SW 1271 (cell line): ENCODE measurements at regions not wholly inside any gene's neighbourhood (a gene's known extent, or its start where the extent isn't known, plus 50 kb on each side); places are given as distances from the start of the nearest gene placed in this dataset.

Experiments
- DNase-seq, 2 experiments: peaks; one replicate each; lab custom pipeline; 2025; lab: John Stamatoyannopoulos, UW

DNA sequence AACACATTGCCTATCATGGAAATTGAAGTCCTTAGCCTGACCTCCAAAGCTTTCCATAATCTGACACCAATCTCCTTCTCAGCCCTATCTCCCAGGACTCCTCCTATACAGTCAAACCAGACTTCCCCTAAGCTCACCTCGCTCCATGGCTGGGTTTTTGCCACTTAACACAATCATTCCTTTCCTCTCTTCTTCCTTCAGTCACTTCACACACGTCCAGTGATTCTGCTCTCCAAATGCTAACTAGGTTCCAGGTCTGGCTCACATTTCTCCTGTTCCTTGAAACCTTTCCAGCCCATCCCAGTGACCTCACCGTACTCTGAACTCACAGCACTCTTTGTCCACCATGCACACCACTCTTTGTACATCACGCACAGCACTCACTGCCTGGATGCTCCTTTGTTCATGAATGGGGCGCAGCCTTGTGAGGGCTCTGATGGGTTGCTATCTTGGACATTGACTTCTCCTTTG lies 98.4 kb downstream of the GLUL start:
- DNase-seq: no peak

DNA sequence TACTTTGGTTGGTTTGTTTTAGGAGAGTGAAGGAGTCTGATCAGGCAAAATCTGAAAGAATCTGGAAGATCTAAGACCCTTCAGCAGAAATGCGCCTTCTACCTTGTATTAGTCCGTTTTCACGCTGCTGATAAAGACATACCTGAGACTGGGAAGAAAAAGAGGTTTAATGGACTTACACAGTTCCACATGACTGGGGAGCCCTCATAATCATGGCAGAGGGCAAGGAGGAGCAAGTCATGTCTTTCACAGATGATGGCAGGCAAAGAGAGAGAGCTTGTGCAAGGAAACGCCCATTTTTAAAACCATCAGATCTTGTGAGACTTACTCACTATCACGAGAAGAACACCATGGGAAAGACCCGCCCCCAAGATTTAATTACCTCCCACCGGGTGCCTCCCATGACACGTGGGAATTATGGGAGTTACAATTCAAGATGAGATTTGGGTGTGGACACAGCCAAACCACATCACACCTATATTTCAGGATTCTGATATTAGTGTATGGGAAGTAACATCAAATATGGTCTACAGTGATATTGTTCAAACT lies 99.3 kb downstream of the GLUL start:
- no peak for DNase-seq

DNA sequence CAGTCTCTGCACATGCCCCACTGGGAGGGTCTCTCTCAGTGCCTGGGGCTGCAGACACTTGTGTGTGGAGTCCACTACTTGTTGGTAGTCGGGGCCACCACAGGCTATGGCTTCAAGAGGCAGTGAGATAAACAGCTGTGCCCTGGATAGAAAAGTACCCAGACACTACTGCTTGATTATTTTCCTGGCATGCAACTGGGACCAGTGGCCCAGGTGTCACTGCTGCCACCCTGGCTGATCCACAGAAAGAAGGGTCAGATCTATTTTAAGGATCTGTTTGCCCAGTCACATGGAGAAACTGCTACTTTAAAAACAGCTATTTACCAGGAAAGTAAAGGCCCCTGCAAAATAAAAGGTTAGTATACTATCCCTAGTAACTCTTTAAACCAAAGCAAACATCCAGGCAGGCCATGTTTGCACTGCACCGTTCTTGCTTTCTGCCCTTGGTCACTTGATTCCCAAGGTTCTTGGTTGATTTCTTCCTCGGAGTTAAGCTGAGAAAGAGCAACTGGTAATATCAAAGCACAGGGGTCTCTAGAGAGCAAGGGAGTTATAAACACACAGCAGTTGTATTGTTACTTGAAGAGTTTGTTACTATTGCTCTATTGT lies 99.9 kb downstream of the GLUL start:
- DNase-seq: no peak

DNA sequence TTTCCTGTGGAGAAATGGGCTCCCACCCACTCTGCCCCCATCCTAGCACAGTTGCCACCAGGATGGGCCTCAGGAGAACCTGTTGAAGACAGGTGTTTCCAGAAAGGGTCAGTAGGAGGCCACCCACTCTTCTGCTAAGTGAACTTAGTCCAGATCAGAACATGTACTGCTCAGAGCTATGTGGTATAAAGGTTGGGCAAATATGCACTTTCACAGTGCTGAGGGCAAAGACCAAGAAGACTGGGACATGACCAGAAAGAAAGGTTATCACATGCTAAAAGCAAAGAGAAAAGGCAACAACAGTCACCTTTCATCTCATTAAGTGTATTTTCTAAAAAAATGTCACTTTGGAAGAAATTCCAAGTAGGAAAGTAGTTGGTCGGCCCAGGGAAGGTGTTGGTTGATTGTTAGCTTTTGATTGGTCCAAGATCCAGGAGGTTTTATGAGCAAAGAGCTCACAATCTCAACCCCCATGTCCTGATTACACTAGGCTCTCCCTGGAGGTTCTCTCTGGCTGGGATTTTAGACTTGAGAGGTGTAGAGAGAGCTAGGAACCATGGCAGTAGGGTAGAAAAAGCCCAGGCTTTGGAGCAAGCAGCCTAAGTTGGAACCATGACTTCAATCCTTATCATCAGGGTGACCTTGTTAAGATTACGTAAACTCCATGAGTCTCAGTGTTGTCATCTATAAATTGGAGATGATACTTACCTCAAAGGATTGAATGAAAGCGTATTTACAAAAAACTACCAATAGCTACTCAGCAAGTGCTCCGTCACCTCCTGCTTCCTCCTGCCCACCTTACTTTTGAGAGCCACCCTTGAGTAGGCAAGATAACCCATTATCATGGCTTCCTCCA lies 102.6 kb downstream of the GLUL start:
- no peak for DNase-seq

DNA sequence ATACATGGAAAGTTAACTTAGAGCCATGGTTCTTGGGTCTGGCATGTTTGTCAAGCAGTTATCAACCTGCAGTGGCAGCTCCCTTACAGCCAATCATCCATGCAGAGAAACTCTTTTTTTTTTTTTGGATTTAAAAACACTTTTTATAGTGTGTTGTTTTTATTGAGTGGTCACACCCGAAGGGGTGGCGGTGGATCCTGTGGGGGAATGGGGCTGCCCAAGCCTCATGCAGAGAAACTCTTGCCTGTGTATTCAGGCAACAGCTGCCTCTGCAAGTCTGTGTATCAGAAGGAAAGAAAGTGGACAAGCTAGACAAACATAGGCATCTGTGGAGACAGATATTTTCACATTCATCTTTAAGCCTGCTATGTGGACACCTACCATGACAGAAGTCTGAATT lies 104.8 kb downstream of the GLUL start:
- no peak for DNase-seq

DNA sequence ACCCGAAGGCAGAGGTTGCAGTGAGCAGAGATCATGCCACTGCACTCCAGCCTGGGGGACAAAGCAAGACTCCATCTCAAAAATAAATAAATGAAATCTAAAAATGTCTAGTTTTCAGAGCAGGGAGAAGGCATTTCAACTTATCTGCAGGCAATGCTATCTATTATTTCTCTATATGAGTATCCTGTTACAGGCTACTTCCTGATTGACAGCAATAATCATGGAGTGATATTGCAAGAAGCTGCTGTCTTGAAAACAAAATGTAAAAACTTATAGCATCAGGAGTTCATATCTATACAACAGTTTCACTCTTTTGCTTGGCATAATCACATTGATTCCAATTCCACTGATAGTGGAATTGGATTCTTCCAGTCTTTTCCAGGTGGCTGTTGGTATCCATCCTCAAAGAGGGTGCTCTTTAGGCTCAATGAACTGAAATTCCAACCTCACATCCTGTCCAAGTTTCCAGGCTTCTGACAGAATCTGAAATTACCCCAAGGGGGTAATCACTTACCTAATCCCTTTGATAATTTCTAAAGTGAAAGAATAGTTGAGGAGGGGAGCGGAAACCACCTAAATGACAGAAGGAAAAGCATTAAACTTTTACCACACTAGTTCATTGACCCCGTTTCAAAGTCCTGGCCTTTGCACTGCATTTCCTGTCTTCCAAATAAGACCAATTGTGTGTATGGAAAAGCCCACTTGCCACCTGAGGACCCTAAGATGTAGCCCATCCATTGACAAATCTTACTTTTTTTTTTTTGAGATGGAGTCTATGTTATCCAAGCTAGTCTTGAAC lies 107.6 kb downstream of the GLUL start:
- DNase-seq: no peak

DNA sequence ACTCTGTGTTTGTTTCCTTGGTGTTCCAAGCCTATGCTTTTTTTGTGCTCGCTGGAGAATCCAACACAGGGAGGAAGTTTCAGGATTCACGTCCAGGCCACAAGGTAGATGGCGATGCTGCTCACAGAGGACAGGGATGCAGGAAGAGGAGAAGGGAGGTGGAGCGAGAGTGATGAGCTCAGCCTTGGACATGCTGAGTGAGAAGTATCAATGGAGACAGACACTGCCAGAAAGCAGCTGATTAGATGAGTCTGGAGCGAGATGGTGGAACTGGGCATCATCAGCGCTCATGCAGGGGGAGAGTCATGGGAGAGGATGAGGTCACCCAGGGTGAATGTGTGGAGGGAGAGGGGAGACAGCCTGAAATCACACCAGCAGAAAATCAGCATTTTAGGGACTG lies 110.0 kb downstream of the GLUL start:
- no peak for DNase-seq

DNA sequence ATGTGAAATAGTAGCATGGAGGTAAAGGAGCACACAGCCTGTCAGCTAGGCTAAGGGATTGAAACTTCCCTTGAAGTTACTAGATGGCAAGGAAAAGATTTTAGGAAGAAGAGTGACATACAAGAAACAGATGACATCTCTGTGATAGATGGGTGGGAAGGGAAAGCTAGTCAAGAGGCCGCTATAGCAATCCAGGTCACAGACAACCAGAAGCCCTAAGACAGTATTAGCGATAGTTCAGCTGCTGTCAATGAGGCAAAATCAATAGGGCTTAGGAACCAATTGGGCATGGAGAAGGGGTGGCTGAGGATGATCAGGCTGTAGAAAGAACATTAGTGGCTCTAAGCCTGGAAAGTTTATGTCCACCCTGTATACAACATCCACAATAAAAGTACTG lies 111.1 kb downstream of the GLUL start:
- no peak for DNase-seq

DNA sequence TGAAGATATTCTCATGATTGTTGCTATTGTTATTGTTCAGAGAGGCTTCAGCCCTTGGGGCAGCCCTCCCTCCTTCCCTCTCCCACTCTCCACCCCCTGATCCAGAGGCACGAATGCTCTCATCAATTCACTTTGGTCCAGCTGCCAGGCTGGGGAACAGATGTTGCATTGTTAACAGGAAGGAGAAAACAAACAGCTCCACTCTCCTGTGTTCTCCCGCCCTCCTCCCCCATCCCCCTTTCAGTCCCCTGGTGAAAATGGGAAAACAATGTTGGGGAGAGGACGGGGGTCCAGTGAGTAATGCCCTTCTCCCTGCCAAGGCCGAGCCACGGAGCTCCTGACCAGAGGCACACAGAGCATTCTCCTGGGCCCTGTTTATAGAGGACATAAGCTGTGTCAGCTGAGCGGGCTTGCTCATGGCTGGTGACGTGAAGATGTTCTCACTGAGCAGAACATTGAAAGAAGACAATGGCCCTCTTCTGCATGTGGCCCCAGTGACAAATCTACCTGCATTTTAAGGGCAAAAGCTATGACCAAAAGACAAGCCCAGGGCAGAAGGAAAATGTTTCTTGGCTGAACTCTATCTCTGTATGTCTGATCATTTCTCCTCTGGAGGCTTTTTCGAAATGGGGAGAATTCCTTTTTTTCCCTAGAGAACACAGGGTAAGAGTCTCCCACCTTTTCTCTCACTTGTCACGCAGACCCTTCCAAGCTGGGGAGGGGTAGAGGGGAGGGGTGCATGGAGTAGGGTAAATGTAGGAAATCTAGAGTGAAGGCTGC lies 111.7 kb downstream of the GLUL start:
- DNase-seq: no peak

DNA sequence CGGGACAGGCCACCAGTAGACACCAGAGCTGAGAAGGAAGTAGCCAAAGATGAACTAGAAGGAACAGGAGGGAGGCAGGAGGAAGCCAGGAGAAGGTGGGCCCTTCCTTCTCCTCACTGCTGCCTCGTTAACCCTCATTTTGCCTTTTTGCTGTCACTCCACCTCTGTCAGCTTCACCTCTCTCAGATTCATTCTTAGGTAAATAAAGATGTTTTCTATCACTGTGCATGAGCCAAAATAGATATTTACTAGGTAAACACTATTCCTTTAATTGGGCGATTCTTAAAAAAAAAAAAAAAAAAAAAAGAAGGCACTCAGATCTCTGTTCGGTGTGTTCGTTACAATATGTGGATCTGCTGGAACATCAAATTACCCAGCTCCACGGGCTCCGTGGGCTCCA lies 112.3 kb downstream of the GLUL start:
- no peak for DNase-seq

DNA sequence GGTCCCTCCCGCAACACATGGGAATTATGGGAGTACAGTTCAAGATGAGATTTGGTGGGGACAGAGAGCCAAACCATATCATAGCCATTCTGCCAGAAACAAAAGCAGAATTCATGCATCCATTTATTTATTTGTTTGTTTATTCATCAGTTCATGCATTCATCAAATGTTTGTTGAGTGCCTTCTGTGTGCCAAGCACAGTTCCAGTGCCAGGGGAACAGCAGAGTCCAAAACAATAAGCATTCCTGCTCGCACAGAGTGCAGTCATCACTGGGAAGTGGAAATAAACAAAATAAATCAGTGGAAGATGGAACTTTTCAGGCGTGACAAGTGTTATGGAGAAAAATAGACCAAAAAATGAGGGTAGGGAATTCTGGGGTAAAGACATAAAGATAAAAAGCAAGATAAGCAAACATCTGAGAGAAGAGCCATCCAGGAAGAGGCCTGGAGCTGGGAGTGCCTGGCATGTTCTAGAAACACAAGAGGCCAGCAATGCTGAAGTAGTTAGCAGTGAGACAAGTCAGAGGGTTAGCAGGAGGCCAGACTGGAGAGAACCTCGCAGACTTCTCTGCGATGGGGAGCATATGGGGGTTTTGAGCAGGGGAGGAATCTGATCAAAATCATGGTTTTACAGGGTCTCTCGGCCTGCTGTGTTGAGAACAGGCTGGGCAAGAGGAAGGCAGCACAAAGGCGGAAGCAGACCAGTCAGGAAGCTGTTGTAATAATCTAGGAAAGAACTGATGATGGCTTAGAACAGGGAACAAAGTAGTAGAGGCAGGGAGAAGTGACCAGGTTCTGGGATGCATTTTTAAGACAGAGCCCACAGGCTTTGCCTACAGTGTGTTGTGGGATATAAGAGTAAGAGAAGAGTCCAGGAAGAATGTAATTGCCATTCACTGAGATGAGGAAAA lies 113.2 kb downstream of the GLUL start:
- DNase-seq: no peak

DNA sequence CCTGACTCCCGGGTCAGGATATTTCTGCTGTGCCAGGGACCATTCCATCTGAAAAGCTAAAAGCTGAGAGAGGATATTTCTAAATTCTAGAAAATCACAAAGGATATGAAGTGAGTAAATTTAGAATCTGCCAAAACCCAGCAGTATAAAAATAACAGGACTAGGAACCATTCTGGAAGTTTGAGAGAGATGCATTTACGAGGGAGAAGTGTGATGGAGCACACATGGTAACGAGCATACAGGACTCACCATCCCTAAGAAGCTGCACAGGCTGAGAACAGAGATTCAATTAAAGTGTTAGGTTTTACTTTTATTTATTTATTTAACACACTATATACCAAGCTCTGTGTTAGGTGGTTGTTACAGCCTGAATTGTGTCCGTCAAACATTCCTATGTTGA lies 116.3 kb downstream of the GLUL start:
- DNase-seq: no peak

DNA sequence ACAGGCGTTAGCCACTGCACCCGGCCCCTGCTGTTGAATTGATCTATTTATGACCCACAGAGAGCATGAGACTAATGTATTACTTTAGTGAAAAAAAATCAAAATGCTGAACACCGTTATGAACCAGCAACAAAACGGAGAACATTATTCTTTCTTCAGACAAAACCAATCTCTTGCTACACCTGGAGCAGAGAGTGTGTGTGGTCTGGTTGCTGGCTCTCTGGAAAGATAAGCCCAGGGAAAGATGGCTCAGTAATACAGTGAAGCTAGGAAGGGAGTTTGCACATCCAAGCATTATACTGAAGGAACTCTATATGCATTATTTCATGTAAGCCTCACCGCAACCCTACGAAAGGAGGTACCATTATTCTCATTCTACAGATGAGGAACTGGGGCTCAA lies 117.0 kb downstream of the GLUL start:
- no peak for DNase-seq

DNA sequence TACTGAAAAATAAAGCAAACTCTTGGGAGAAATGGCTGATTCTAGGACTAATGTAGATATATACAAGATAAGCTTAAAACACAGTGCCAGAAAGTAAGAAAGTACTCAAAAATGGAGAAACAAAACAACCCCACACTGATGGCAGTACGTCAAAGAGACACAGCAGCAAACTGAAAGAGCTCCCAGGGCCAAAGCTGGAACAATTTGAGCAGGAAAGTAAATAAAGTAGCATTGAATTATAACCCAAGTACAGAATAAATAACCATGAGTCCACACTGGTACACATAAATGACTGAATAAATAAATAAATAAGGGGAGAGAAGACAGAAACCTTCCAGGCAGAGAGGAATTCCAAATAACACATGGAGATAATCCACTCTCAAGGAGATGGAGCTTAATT lies 120.9 kb downstream of the GLUL start:
- DNase-seq: no peak

DNA sequence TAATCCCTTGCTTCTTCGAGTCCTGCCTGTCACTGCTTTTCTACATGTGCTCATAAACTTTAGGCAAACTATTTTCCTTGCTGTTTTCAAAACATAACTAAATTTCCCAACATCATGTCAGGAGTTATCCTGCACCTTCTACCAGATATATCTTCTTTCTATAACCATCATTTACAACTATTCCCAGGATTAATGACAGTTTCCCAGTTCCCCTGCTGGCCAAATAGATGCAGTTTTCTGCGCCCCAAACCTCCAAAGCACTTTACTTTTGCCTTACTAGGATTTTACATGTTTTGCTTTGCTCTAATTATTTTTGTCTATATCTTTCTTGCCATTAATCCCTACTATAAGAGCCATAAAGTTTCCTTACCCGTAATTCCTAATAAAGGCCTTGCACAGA lies 122.5 kb downstream of the GLUL start:
- DNase-seq: no peak

DNA sequence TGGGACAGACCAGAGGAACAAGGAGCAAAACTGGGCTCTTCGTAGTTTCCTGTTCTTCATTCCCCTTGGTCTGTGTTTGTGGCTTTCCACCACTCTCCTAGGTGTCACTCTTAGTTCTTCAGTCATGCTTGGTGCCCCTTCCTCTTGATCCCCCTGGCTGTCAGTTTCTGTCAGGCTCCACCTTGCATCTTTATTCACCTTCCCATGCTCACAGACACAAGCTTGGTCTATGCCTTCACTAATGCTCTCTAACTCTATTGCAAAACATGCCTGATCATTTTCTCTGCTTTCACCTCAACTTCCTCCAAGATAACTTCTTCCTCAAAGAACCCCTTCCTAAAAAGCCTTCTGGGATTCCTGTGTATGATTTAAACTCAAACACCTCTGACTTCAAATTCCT lies 122.9 kb downstream of the GLUL start:
- DNase-seq: no peak

DNA sequence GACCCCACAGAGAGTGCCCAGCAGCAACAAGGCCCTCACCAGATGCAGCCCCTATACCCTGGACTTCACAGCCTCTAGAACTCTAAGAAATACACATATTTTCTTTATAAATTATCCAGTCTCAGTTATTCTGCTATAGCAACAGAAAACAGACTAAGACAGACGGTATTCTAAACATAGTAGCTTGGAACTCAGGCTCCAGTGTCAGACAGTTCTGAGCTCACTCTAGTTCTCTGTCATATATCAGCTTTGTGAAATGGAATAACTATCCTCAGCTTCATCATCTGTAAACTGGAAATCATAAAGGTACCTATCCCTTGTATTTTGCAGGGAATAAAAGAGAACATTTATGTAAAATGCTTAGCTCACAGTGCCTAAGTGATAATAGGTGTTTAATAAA lies 127.4 kb downstream of the GLUL start:
- no peak for DNase-seq

DNA sequence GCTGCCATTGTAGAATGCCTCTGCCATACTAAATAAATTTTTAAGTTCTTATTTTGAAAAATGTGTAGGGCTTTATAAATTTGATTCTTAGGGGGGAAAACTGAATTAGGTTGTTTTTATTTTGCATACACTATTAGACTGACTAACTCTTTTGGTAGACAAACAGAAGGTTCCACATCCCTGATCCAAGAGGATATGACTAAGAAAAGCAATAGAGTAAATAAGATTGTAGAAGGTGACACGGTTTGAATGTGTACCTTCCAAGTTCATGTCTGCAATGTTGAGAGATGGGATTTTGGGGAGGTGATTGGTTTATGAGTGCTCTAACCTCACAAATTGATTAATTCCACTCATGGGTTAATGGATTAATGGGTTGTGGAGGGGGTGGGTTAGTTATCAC lies 127.9 kb downstream of the GLUL start:
- DNase-seq: no peak

DNA sequence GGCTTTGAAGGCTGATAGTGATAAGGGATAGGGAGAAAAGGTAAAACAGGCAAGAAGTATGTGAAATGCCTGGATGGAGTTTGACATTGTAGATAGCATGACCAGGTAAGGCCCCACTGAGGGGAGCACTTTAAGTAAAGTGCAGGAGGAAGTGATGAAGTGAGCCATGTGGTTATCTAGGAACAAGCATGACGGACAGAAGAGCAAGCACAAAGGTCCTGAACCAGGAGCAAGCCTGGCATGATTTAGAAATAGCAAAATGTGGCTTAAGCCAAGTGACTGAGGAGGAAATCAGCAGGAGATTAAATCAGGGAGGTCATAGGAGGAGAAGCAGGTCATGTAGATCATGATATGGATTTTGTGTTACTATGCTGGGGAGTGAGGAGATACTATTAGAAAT lies 129.2 kb downstream of the GLUL start:
- DNase-seq: no peak

DNA sequence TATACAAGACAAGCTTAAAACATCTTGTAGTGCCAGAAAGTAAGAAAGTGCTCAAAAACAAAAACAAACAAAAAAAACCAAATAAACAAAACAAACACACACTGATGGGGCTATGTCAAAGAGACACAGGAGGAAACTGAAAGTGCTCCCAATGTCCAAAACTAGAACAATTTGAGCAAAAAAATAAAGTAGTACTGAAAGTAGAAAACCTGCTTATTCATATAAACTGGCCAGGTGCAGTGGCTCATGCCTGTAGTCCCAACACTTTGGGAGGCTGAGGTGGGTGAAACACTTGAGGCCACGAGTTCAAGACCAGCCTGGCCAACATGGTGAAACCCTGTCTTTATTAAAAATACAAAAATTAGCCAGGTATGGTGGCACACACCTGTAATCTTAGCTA lies 129.9 kb downstream of the GLUL start:
- DNase-seq: no peak

DNA sequence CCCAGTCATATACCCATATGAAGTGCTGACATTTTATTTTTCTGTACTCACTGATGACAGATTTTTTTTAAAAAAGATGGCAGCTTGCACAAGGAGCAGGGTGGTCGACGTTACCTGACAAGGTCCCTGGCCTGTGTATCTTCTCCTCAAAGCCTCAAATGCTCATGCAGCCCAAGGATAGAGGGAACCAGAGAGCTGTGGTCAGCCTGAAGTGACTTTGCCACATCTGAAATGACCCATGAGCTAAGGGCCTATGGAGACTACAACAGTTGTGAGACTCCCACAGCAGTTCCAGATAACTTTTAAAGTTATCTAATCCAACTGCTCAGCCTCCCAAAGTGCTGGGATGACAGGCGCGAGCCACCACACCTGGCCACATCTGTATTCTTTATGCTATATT lies 131.1 kb downstream of the GLUL start:
- DNase-seq: no peak
